K562 (cell line): ENCODE measurements at regions not wholly inside any gene's neighbourhood (a gene's known extent, or its start where the extent isn't known, plus 50 kb on each side); places are given as distances from the start of the nearest gene placed in this dataset.

ENCODE experiments used
- ATAC-seq: fragments of 200-7000 bp; cut with Tn5 transposase; 3 replicates; pipeline ENCODE4 v1.9.1; 2020; ENCODE audit warnings: moderate library complexity
- BruUV-seq: library from RNA; stranded (reverse); fragments of 400-500 nt; replicated peaks from 2 replicates; lab custom pipeline; 2021; lab: Mats Ljungman, UMichigan
- CTCF ChIA-PET: fragments of 300-600 bp; formaldehyde crosslinking; extraction: SDS; loops from one replicate; lab custom pipeline; 2021; ENCODE audit warnings: low intra/inter-chr PET ratio; lab: Yijun Ruan, JAX
- POLR2A ChIA-PET: fragments of 300-600, 350-650 bp; sonication (Branson Sonifier 250); formaldehyde crosslinking; extraction: SDS; loops from one replicate; lab custom pipeline; 2021; ENCODE audit warnings: antibody characterized with exemption, inconsistent platforms; lab: Yijun Ruan, JAX
- DNase-seq, 4 experiments: peaks; one replicate each; pipeline versions ENCODE4 v3.0.0 to v3.0.0-alpha.2; 2011 to 2018; ENCODE audit warnings: low spot score in 3 of 4, mixed read lengths in 3 of 4; ENCODE audit errors: extremely low read depth in 1 of 4
- FAIRE-seq: peaks from 2 replicates; lab custom pipeline; 2011; peaks lifted over from hg19 to GRCh38; lab: Jason Lieb, UNC
- H2AFZ ChIP-seq: 2 replicates; pipeline ENCODE4 v1.6.0; 2011; ENCODE audit warnings: low read depth, low read length, control low read depth, inconsistent platforms
- H3K27ac ChIP-seq: fragments of 200-600 bp; 3 replicates; pipeline ENCODE4 v1.8.0; 2011; ENCODE audit warnings: low read depth, mild to moderate bottlenecking, control low read depth, inconsistent platforms, low read length, moderate library complexity, mixed read lengths; ENCODE audit errors: extremely low read depth
- H3K27me3 ChIP-seq, 2 experiments: fragments of 300-600 bp in 1 of 2; 2 replicates in 1 of 2; 3 replicates in 1 of 2; pipeline versions ENCODE4 v1.6.0 to v1.8.0; 2011; ENCODE audit warnings: inconsistent platforms in 2 of 2, low read length in 2 of 2, mild to moderate bottlenecking in 1 of 2, mixed read lengths in 1 of 2, moderate library complexity in 1 of 2; ENCODE audit not compliant: control insufficient read depth in 2 of 2, insufficient read depth in 2 of 2
- H3K36me3 ChIP-seq: fragments of 300-600 bp; 3 replicates; pipeline ENCODE4 v1.8.0; 2011; ENCODE audit warnings: mild to moderate bottlenecking, low read length, inconsistent platforms; ENCODE audit not compliant: control insufficient read depth, insufficient read depth
- H3K4me1 ChIP-seq, 2 experiments: fragments of 200-600 bp in 1 of 2; replicated peaks in 1 of 2; 2 replicates in 1 of 2; 3 replicates in 1 of 2; pipeline versions ENCODE4 v1.5.1 to v1.8.0; 2011; ENCODE audit warnings: inconsistent platforms in 2 of 2, low read length in 2 of 2, mild to moderate bottlenecking in 1 of 2, mixed read lengths in 1 of 2, moderate library complexity in 1 of 2; ENCODE audit not compliant: control insufficient read depth in 2 of 2, insufficient read depth in 2 of 2
- H3K4me2 ChIP-seq: 2 replicates; pipeline ENCODE4 v1.6.1; 2011; ENCODE audit warnings: low read length, control low read depth, inconsistent platforms, mixed read lengths; ENCODE audit not compliant: insufficient read depth
- H3K4me3 ChIP-seq: fragments of 200-600 bp; sonication (generic), shearing (Covaris generic); 2 replicates; pipeline ENCODE4 v1.5.1; 2016; ENCODE audit warnings: control low read depth, inconsistent platforms
- H3K79me2 ChIP-seq: fragments of 200-600 bp; 3 replicates; pipeline ENCODE4 v1.8.0; 2011; ENCODE audit warnings: low read length, inconsistent platforms; ENCODE audit not compliant: control insufficient read depth, insufficient read depth
- H3K9ac ChIP-seq, 2 experiments: 2 replicates each; pipeline versions ENCODE4 v1.6.0 to v1.6.1; 2011; ENCODE audit warnings: low read depth in 2 of 2, low read length in 2 of 2, control low read depth in 1 of 2, inconsistent platforms in 1 of 2, mild to moderate bottlenecking in 1 of 2, mixed read lengths in 1 of 2; ENCODE audit not compliant: insufficient read depth in 1 of 2
- H3K9me1 ChIP-seq: one replicate; pipeline ENCODE4 v1.6.0; 2011; ENCODE audit warnings: inconsistent platforms, mild to moderate bottlenecking, low read length, moderate library complexity; ENCODE audit not compliant: control insufficient read depth, insufficient read depth
- H3K9me3 ChIP-seq: replicated peaks from 2 replicates; pipeline ENCODE4 v1.5.1; 2011; ENCODE audit warnings: low read depth, low read length, inconsistent platforms; ENCODE audit not compliant: control insufficient read depth, insufficient read depth
- H4K20me1 ChIP-seq: replicated peaks from 2 replicates; pipeline ENCODE4 v1.6.1; 2011; ENCODE audit warnings: low read length, inconsistent platforms, mixed read lengths; ENCODE audit not compliant: control insufficient read depth, insufficient read depth
- CBX2 ChIP-seq: fragments of 200-600 bp; sonication (generic); IDR thresholded peaks from one replicate; pipeline ENCODE4 v1.6.1; 2012; ENCODE audit warnings: mild to moderate bottlenecking, low read length, inconsistent platforms; ENCODE audit not compliant: insufficient read depth, poor library complexity, severe bottlenecking
- CHD4 ChIP-seq: fragments of 200-600 bp; sonication (generic); IDR thresholded peaks from 3 replicates; pipeline ENCODE4 v1.6.1; 2012; ENCODE audit warnings: low read depth, mild to moderate bottlenecking, mixed read lengths, low read length, inconsistent platforms; ENCODE audit not compliant: insufficient read depth, insufficient replicate concordance, poor library complexity, severe bottlenecking
- CREBBP ChIP-seq: IDR thresholded peaks from one replicate; pipeline ENCODE4 v1.6.1; 2012; ENCODE audit warnings: low read depth, mild to moderate bottlenecking, control low read depth, inconsistent platforms, low read length
- PHTF2 ChIP-seq: fragments of 250-450 bp; sonication (Bioruptor Pico); IDR thresholded peaks from 2 replicates; pipeline ENCODE4 v1.5.0; 2021; ENCODE audit warnings: mild to moderate bottlenecking
- RBM15 ChIP-seq: fragments of 200-400 bp; formaldehyde crosslinking; IDR thresholded peaks from 2 replicates; pipeline ENCODE4 v1.6.1; 2018; ENCODE audit warnings: mild to moderate bottlenecking, low read length, moderate library complexity; ENCODE audit not compliant: insufficient read depth
- SNIP1 ChIP-seq: fragments of 450-650 bp; IDR thresholded peaks from 2 replicates; pipeline ENCODE4 v1.7.1; 2017; ENCODE audit warnings: low read depth, mild to moderate bottlenecking
- TRIM24 ChIP-seq, 2 experiments: fragments of 450-650 bp; IDR thresholded peaks; 2 replicates each; pipeline ENCODE4 v1.6.1; 2016
- ZNF79 ChIP-seq: fragments of 250-450 bp; sonication (Bioruptor Pico); IDR thresholded peaks from 2 replicates; pipeline ENCODE4 v1.4.0; 2020; ENCODE audit warnings: low read depth, mild to moderate bottlenecking, moderate library complexity
- ZSCAN32 ChIP-seq: fragments of 450-650 bp; formaldehyde crosslinking; IDR thresholded peaks from 2 replicates; pipeline ENCODE4 v1.4.0; 2020; ENCODE audit warnings: mild to moderate bottlenecking, moderate library complexity
- WGBS: fragments of 100-300 bp; shearing (Covaris generic); methylation state at CpG from one replicate; pipeline ENCODE4 v1.1.6; 2016; ENCODE audit warnings: low coverage, mixed read lengths; ENCODE audit not compliant: insufficient coverage; ENCODE audit errors: missing lambda C conversion rate; 5-methylcytosine and 5-hydroxymethylcytosine counted together
- in situ Hi-C: fragments of 300-500 bp; cut with MboI; formaldehyde crosslinking; loops from 4 replicates; pipeline ENCODE4 v1.15.0; 2018; ENCODE audit warnings: inconsistent platforms, mixed read lengths
- intact Hi-C: fragments of 100-400 bp; cut with micrococcal nuclease; formaldehyde crosslinking; loops from 2 replicates; pipeline ENCODE4 v1.14.2; 2022
- TF ChIP-seq, protein P1 (sequence below): fragments of 250-450 bp; sonication (Bioruptor Pico); IDR thresholded peaks from 2 replicates; pipeline ENCODE4 v1.8.0; 2021; ENCODE audit warnings: borderline replicate concordance, mild to moderate bottlenecking, moderate library complexity; ENCODE audit not compliant: poor library complexity, severe bottlenecking
- TF ChIP-seq, protein P2 (sequence below): fragments of 450-650 bp; IDR thresholded peaks from one replicate; pipeline ENCODE4 v1.6.1; 2018; ENCODE audit warnings: mild to moderate bottlenecking, moderate library complexity; ENCODE audit not compliant: partially characterized antibody
- TF ChIP-seq, protein P3 (sequence below): fragments of 250-450 bp; sonication (Bioruptor Pico); IDR thresholded peaks from 2 replicates; pipeline ENCODE4 v1.4.0; 2020; ENCODE audit warnings: mild to moderate bottlenecking

DNA sequence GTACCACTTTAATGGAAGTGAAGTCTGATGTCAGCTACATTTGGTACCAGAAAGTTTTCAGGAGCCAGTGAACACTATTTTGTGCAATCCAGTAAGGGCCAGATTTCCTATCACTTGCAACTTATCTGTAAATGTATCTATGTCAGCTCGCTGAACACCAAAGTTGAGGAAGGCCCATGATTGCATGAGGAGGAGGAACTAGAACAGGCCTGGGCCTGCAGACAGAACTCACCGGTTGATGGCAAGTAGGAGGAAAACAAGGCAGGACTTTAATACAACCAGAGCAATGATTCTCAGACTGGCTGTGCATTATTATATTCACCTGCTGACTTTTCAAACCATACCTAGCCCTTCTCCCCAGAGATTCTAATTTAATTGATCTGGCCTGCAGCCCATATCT, 540.2 kb downstream of the CETN3 start (continued):
- TF ChIP-seq PHTF2 (CRISPR knock-in tag), result no peak

DNA sequence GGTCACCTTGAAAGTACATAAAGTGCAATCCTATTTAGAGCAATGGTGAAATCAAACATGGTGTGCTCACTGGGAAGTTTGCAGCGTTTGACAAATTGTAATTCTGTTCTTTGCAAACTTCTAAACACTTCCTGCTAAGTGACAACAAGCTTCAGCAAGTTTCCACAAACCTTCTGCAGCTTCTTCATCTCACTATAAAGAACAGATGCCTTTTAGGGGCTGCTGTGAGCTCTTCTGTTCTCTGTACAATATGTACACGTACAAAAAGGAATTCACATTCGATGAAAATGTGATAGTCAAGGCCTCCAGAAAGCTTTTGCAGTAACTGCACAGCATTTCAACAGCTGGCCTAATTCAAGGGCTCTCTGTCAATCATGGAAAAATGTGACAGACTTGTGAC, 543.1 kb downstream of the CETN3 start:
- no peak for FAIRE-seq
- no peak for ATAC-seq
- H3K9me3 ChIP-seq, result no peaks in the 10 kb centered on the region
- H3K4me1 ChIP-seq, result no peaks in the 10 kb centered on the region
- no peaks in the 10 kb centered on the region for H3K9me1 ChIP-seq
- no peak overlapping the region for H3K4me2 ChIP-seq
- no peaks in the 10 kb centered on the region for H3K27me3 ChIP-seq
- in situ Hi-C loops (no loop called here), intact Hi-C loops (no loop called here)
- H4K20me1 ChIP-seq, result no peaks in the 10 kb centered on the region
- H3K36me3 ChIP-seq, result no peaks in the 10 kb centered on the region
- no peak for TF ChIP-seq ZNF79 (CRISPR knock-in tag)
- TF ChIP-seq CREBBP, result peak; percentile 60
- TF ChIP-seq, protein P1, sequence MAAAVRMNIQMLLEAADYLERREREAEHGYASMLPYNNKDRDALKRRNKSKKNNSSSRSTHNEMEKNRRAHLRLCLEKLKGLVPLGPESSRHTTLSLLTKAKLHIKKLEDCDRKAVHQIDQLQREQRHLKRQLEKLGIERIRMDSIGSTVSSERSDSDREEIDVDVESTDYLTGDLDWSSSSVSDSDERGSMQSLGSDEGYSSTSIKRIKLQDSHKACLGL (CRISPR knock-in tag), result no peak
- H3K4me3 ChIP-seq, result no peak overlapping the region
- no peak overlapping the region for H3K27ac ChIP-seq
- no peak overlapping the region for H2AFZ ChIP-seq
- DNase-seq, result no peak
- BruUV-seq, result no TSS peak
- WGBS, result 0% methylated on average over 3 of the region's 3 CpGs
- CTCF ChIA-PET, result no interaction called here
- POLR2A ChIA-PET, result no interaction called here
- no peak overlapping the region for H3K9ac ChIP-seq
- H3K79me2 ChIP-seq, result no peaks in the 10 kb centered on the region

DNA sequence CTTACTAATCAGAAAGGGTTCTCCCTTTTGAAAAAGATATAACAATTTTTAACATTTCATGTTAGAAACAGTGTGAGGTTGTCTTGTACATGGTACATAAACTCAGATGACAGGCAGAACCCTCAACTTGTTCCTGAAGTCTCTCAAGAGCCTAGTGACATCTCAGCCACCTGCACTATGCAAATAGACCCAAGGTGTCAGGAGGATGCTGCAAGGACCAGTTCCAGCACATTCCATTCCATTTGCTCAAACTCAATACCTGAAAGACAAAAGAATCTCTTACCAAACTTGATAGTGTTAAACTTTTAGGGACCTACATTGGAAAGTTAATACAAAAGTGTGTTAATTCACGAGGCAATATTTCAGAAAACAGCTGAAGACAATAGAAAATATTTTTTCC, 544.6 kb downstream of the CETN3 start:
- no peaks in the 10 kb centered on the region for H4K20me1 ChIP-seq
- no peaks in the 10 kb centered on the region for H3K9me1 ChIP-seq
- POLR2A ChIA-PET, result no interaction called here
- no peaks in the 10 kb centered on the region for H3K79me2 ChIP-seq
- no peak for DNase-seq
- H3K4me3 ChIP-seq, result no peak overlapping the region
- H3K27ac ChIP-seq, result no peak overlapping the region
- CTCF ChIA-PET, result no interaction called here
- no peak overlapping the region for H3K9ac ChIP-seq
- no peaks in the 10 kb centered on the region for H3K4me1 ChIP-seq
- BruUV-seq, result no TSS peak
- no peak for ATAC-seq
- in situ Hi-C loops (no loop called here), intact Hi-C loops (no loop called here)
- H3K4me2 ChIP-seq, result no peak overlapping the region
- FAIRE-seq, result no peak
- H3K36me3 ChIP-seq, result no peaks in the 10 kb centered on the region
- H3K27me3 ChIP-seq, result no peaks in the 10 kb centered on the region
- WGBS, result 0% methylated on average over 1 of the region's 1 CpG
- H2AFZ ChIP-seq, result no peak overlapping the region
- no peaks in the 10 kb centered on the region for H3K9me3 ChIP-seq
- no peak for TF ChIP-seq CHD4
- TF ChIP-seq, protein P2, sequence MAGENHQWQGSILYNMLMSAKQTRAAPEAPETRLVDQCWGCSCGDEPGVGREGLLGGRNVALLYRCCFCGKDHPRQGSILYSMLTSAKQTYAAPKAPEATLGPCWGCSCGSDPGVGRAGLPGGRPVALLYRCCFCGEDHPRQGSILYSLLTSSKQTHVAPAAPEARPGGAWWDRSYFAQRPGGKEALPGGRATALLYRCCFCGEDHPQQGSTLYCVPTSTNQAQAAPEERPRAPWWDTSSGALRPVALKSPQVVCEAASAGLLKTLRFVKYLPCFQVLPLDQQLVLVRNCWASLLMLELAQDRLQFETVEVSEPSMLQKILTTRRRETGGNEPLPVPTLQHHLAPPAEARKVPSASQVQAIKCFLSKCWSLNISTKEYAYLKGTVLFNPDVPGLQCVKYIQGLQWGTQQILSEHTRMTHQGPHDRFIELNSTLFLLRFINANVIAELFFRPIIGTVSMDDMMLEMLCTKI, result no peak
- TF ChIP-seq SNIP1, result no peak
- TF ChIP-seq CBX2, result no peak
- no peak for TF ChIP-seq ZSCAN32 (CRISPR knock-in tag)
- TF ChIP-seq RBM15, result no peak
- TF ChIP-seq TRIM24 (IDR thresholded peaks at IDR 0.05), result no peak
- TF ChIP-seq, protein P3, sequence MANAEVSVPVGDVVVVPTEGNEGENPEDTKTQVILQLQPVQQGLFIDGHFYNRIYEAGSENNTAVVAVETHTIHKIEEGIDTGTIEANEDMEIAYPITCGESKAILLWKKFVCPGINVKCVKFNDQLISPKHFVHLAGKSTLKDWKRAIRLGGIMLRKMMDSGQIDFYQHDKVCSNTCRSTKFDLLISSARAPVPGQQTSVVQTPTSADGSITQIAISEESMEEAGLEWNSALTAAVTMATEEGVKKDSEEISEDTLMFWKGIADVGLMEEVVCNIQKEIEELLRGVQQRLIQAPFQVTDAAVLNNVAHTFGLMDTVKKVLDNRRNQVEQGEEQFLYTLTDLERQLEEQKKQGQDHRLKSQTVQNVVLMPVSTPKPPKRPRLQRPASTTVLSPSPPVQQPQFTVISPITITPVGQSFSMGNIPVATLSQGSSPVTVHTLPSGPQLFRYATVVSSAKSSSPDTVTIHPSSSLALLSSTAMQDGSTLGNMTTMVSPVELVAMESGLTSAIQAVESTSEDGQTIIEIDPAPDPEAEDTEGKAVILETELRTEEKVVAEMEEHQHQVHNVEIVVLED, result no peak
